ENCODE measurements at regions not wholly inside any gene's neighbourhood (a gene's known extent, or its start where the extent isn't known, plus 50 kb on each side); places are given as distances from the start of the nearest gene placed in this dataset.
"Not testable (repeated sequence)": the region's sequence is repeated elsewhere in the genome, so short reads cannot be mapped to it uniquely, and the experiment has no call there.

- intact Hi-C loops (cut with DNase I): no loop called here
Measured at GRCh38 chr1:171397851-171398469, 84.0 kb downstream of the FMO4 start.

DNA sequence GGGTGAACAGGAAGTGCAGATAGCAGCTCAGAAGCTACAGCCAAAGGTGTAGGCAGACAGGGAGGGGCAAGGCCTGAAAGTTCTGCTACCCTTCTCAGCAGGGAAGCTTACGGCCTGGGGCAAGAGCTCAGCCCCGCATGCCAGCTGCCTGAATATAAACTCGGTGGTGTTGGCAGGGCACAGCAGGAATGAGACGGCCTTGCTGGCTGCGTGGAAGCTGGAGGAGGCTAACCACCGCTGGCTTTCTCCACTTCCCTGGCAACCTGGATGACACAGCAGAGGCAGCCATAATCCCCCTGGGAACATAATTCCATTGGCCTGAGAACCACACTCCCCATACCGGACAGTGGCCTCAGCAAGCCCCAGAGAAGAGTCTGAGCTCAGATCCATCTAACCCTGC, 81.9 kb upstream of the PRRC2C start:
- intact Hi-C loops (cut with DNase I): loop anchor here (10.0 kb wide), 1 partner anchor 159 kb away; the partner anchor contains the start of gene FMO1
- no peak for DNase-seq (ENCODE audit: low spot score)

More at GRCh38 chr1:171397851-171398469, 84.0 kb downstream of the FMO4 start:
- DNase-seq (ENCODE audit: low spot score): no peak

GRCh38 chr1:171405391-171405714, 80.0 kb upstream of the PRRC2C start:
- intact Hi-C loops (cut with DNase I): loop anchor here (10.0 kb wide), 1 partner anchor 161 kb away; the partner anchor contains the start of gene FMO1
- DNase-seq (ENCODE audit: low spot score): no peak

DNA sequence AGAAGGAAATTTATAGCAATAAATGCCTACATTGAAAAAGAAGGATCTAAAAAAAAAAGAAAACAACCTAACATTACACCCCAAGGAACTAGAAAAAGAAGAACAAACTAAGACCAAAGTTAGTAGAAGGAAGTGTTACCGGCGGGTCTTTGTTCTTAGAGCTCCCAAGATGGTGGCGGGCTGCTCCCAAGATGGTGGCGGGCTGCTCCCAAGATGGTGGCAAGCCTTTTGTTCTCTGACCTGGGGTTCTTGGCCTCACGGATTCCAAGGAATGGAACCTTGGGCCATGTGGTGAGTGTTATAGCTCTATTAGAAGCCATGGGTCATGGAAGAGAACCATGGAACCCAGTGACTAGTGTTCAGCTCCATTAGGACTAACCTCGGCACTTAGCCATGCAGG, 71.8 kb upstream of the PRRC2C start:
- DNase-seq (ENCODE audit: low spot score); intact Hi-C loops (cut with DNase I): not testable (repeated sequence)

- DNase-seq (ENCODE audit: low spot score): no peak
- intact Hi-C loops (cut with DNase I): no loop called here
Measured at GRCh38 chr1:171418546-171418945, 66.8 kb upstream of the PRRC2C start.

- intact Hi-C loops (cut with DNase I): no loop called here
- DNase-seq (ENCODE audit: low spot score): no peak
Measured at GRCh38 chr1:171420810-171421209, 64.5 kb upstream of the PRRC2C start.

GRCh38 chr1:171421413-171422020, 63.8 kb upstream of the PRRC2C start:
- intact Hi-C loops (cut with DNase I): no loop called here

DNA sequence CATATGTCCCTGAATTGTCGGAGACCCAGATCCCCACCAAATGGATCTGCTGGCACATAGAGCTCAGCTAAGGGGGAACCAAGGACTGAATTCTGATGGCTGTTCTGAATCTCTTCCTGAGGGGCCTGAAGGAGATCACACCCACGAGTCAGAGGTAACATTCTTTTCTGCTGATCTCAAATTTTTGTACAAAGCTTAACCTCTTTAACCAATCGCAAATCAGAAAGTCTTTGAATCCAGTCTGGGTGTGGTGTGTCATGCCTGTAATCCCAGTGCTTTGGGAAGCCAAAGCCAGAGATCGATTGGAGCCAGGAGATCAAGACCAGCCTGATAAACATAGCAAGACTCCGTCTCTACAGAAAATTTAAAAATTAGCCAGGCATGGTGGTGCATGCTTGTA, 62.8 kb upstream of the PRRC2C start:
- DNase-seq (ENCODE audit: low spot score): no peak
- intact Hi-C loops (cut with DNase I): no loop called here

More at GRCh38 chr1:171421413-171422020, 63.8 kb upstream of the PRRC2C start:
- DNase-seq (ENCODE audit: low spot score): no peak

DNA sequence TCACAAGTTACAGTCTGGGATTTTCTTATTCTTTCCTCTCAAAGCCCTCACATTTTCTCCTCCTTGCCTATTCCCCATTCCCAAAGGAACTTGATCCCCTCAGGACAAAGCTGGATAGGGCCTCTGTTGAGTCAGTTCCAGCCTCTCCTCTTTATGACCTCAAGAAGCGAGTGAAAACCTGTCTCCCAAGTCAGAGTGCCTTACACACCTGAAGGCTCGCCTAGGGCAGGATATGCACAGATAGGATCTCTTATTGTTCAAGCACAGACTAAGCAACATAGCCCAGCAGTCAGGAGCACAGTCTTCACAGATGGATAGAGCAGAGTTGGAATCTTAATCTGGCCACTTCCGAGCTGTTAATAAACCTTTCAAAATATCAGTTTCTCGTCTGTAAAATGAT, 60.8 kb upstream of the PRRC2C start:
- no peak for DNase-seq (ENCODE audit: low spot score)
- intact Hi-C loops (cut with DNase I): no loop called here

GRCh38 chr1:171426645-171427044, 58.7 kb upstream of the PRRC2C start:
- intact Hi-C loops (cut with DNase I): no loop called here

GRCh38 chr1:171427852-171428471, 57.4 kb upstream of the PRRC2C start:
- intact Hi-C loops (cut with DNase I): no loop called here
- no peak for DNase-seq (ENCODE audit: low spot score)

More at GRCh38 chr1:171426645-171427044, 58.7 kb upstream of the PRRC2C start:
- no peak for DNase-seq (ENCODE audit: low spot score)

- intact Hi-C loops (cut with DNase I): no loop called here
Measured at GRCh38 chr1:171429137-171429536, 56.2 kb upstream of the PRRC2C start.

DNA sequence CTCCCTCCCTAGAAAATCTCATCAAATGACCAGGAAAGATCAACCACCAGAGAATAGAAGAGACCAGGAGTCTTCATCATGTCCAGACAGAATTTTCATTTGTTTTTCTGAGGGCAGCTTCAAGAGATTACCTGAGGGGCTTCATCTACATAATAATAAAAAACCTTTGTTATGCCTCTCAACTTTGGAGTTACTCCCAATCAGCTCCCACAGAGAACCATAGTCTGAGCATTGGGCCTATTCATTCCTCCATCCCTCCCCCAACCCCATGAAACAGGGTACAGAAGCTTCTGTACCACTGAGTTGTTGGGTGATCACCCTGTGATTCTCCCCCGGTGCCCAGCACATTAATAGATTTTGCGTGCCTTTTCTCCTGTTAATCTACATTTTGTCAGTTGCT, 53.3 kb upstream of the PRRC2C start:
- intact Hi-C loops (cut with DNase I): no loop called here
- DNase-seq (ENCODE audit: low spot score): no peak

More at GRCh38 chr1:171429137-171429536, 56.2 kb upstream of the PRRC2C start:
- no peak for DNase-seq (ENCODE audit: low spot score)

DNA sequence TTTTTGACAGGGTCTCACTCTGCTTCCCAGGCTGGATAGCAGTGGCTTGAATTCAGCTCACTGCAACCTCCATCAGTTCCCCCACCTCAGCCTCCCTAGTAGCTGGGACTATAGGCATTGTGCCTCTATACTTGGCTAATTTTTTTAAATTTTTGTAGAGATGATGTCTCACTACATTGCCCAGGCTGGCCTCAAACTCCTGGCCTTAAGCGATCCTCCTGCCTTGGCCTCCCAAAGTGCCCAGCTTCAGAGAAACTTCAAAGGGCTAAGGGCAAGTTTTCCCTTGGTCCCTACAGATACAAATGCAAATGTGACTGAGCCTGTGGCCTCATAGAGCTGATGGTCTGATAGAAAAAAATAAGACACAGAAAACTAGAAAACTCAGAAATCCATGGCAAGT, 52.9 kb upstream of the PRRC2C start:
- intact Hi-C loops (cut with DNase I): no loop called here

DNA sequence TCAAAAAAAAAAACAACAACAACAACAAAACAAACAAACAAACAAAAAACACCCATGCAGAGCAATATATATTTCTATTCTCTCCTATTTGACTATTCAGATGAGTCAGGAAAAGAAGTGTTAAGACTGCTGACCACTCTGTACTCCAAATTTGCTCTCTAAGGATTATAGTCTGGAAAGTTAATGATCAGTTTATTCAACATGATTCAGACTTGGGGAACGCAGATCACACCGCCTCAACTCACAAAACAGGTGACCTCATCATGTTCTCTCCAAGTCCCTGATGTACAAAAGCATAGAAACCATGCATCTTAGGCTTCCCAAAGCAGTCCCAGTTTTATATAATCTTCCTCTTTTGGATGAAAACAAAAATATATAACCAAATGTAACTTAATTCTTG, 51.9 kb upstream of the PRRC2C start:
- intact Hi-C loops (cut with DNase I): no loop called here
- no peak for DNase-seq (ENCODE audit: low spot score)

More for the DNA sequence above, 52.9 kb upstream of the PRRC2C start:
- DNase-seq (ENCODE audit: low spot score): no peak

GRCh38 chr1:171434717-171435346, 50.5 kb upstream of the PRRC2C start:
- no peak for DNase-seq (ENCODE audit: low spot score)
- intact Hi-C loops (cut with DNase I): loop anchor here (2.0 kb wide), 1 partner anchor 50 kb away; the partner anchor contains the start of gene PRRC2C

Data from cardiac septum (tissue), 1 donor.